ENCODE measurements at regions not wholly inside any gene's neighbourhood (a gene's known extent, or its start where the extent isn't known, plus 50 kb on each side); places are given as distances from the start of the nearest gene placed in this dataset.

GRCh38 chr10:101292194-101293006, 61.6 kb upstream of the BTRC start:
- no peak overlapping the region for H3K14ac ChIP-seq (ENCODE audit: low read length)
- no CpG with 5 or more reads among the region's 65 CpGs for WGBS, 2 donors (ENCODE audit: extremely low coverage in 2 of 2, insufficient read length in 2 of 2, insufficient replicate concordance in 1 of 2)
- no peaks in the 10 kb centered on the region for H3K79me1 ChIP-seq (ENCODE audit: low read depth, low read length)
- no peak for DNase-seq (ENCODE audit: low spot score)
- H2BK120ac ChIP-seq (ENCODE audit: low read depth, low read length) = no peak overlapping the region
- peak overlapping the region; percentile 45 for H2BK5ac ChIP-seq (ENCODE audit: low read length)
- no peaks in the 10 kb centered on the region for H3K9me3 ChIP-seq (replicated peaks in 1 of 2; ENCODE audit: control insufficient read depth in 2 of 2, insufficient read depth in 1 of 2, low read depth in 1 of 2, low read length in 2 of 2)
- H2AFZ ChIP-seq (ENCODE audit: low read length) = peak overlapping the region; percentile 93
- H2BK15ac ChIP-seq (ENCODE audit: low read length) = no peak overlapping the region
- peak overlapping the region; percentile 33 to 72 for H3K4me3 ChIP-seq (ENCODE audit: low read length in 2 of 2)
- no peak overlapping the region for H2BK12ac ChIP-seq (ENCODE audit: low read length)
- H4K8ac ChIP-seq (ENCODE audit: low read depth, low read length) = no peak overlapping the region
- no peak overlapping the region for H2AK5ac ChIP-seq (ENCODE audit: low read depth, low read length)
- H3K4me2 ChIP-seq (ENCODE audit: insufficient read depth, low read length, poor library complexity, severe bottlenecking) = peak overlapping the region; percentile 96
- H4K91ac ChIP-seq (ENCODE audit: low read depth, low read length, poor library complexity) = no peak overlapping the region
- no peaks in the 10 kb centered on the region for H3K36me3 ChIP-seq (replicated peaks in 1 of 2; ENCODE audit: control insufficient read depth in 2 of 2, insufficient read depth in 2 of 2, low read length in 2 of 2)
- no peak overlapping the region for H3K9ac ChIP-seq (ENCODE audit: low read depth, low read length, poor library complexity)
- H3K18ac ChIP-seq (ENCODE audit: low read length) = peak overlapping the region; percentile 11
- no peak overlapping the region for H3K23ac ChIP-seq (ENCODE audit: low read depth, low read length, poor library complexity)
- H3K4me1 ChIP-seq (ENCODE audit: control insufficient read depth in 2 of 2, insufficient read depth in 1 of 2, low read depth in 1 of 2, low read length in 2 of 2) = peaks cover 9 to 23% of the 10 kb centered on the region in 2 donors
- no peak overlapping the region for H3K4ac ChIP-seq (ENCODE audit: low read length)
- no peak overlapping the region for H3K27ac ChIP-seq (replicated peaks; ENCODE audit: low read length)
- H3K27me3 ChIP-seq (ENCODE audit: control insufficient read depth in 3 of 3, insufficient read depth in 3 of 3, low read depth in 1 of 3, low read length in 3 of 3) = peaks cover 15 to 89% (median 62%) of the 10 kb centered on the region in 3 experiments

- Histone ChIP-seq H3K23ac (ENCODE audit: low read depth, low read length, poor library complexity) (no peak overlapping the region), H2BK12ac (ENCODE audit: low read length) (no peak overlapping the region), H4K8ac (ENCODE audit: low read depth, low read length) (no peak overlapping the region), H3K4me3 (ENCODE audit: low read length in 2 of 2) (peak overlapping the region in 1 of 2 donors; percentile 33), H2BK5ac (ENCODE audit: low read length) (no peak overlapping the region), H3K4me2 (ENCODE audit: insufficient read depth, low read length, poor library complexity, severe bottlenecking) (peak overlapping the region; percentile 96), H4K91ac (ENCODE audit: low read depth, low read length, poor library complexity) (no peak overlapping the region), H2AFZ (ENCODE audit: low read length) (peak overlapping the region; percentile 30), H3K18ac (ENCODE audit: low read length) (no peak overlapping the region), H3K4ac (ENCODE audit: low read length) (no peak overlapping the region), H3K27ac (replicated peaks; ENCODE audit: low read length) (no peak overlapping the region), H3K14ac (ENCODE audit: low read length) (no peak overlapping the region), H2BK15ac (ENCODE audit: low read length) (no peak overlapping the region), H3K36me3 (replicated peaks in 1 of 2; ENCODE audit: control insufficient read depth in 2 of 2, insufficient read depth in 2 of 2, low read length in 2 of 2) (no peaks in the 10 kb centered on the region), H3K9me3 (replicated peaks in 1 of 2; ENCODE audit: control insufficient read depth in 2 of 2, insufficient read depth in 1 of 2, low read depth in 1 of 2, low read length in 2 of 2) (no peaks in the 10 kb centered on the region), H3K79me1 (ENCODE audit: low read depth, low read length) (no peaks in the 10 kb centered on the region), H3K27me3 (ENCODE audit: control insufficient read depth in 3 of 3, insufficient read depth in 3 of 3, low read depth in 1 of 3, low read length in 3 of 3) (peaks cover 9 to 88% (median 57%) of the 10 kb centered on the region in 3 experiments), H2BK120ac (ENCODE audit: low read depth, low read length) (no peak overlapping the region), H3K4me1 (ENCODE audit: control insufficient read depth in 2 of 2, insufficient read depth in 1 of 2, low read depth in 1 of 2, low read length in 2 of 2) (peaks cover 9 to 24% of the 10 kb centered on the region in 2 donors), H2AK5ac (ENCODE audit: low read depth, low read length) (no peak overlapping the region), H3K9ac (ENCODE audit: low read depth, low read length, poor library complexity) (no peak overlapping the region)
- DNase-seq (ENCODE audit: low spot score) = no peak
- WGBS, 2 donors (ENCODE audit: extremely low coverage in 2 of 2, insufficient read length in 2 of 2, insufficient replicate concordance in 1 of 2) = no CpG with 5 or more reads among the region's 17 CpGs
Observed at GRCh38 chr10:101293007-101293723, 60.8 kb upstream of the BTRC start.

- Histone ChIP-seq H2BK12ac (ENCODE audit: low read length) (no peak overlapping the region), H2AFZ (ENCODE audit: low read length) (no peak overlapping the region), H3K27ac (replicated peaks; ENCODE audit: low read length) (no peak overlapping the region), H3K4me1 (ENCODE audit: control insufficient read depth in 2 of 2, insufficient read depth in 1 of 2, low read depth in 1 of 2, low read length in 2 of 2) (peaks cover 9 to 24% of the 10 kb centered on the region in 2 donors), H3K9me3 (replicated peaks in 1 of 2; ENCODE audit: control insufficient read depth in 2 of 2, insufficient read depth in 1 of 2, low read depth in 1 of 2, low read length in 2 of 2) (no peaks in the 10 kb centered on the region), H4K91ac (ENCODE audit: low read depth, low read length, poor library complexity) (no peak overlapping the region), H3K79me1 (ENCODE audit: low read depth, low read length) (no peaks in the 10 kb centered on the region), H3K27me3 (ENCODE audit: control insufficient read depth in 3 of 3, insufficient read depth in 3 of 3, low read depth in 1 of 3, low read length in 3 of 3) (peaks cover 9 to 88% (median 51%) of the 10 kb centered on the region in 3 experiments), H3K36me3 (replicated peaks in 1 of 2; ENCODE audit: control insufficient read depth in 2 of 2, insufficient read depth in 2 of 2, low read length in 2 of 2) (no peaks in the 10 kb centered on the region), H2BK5ac (ENCODE audit: low read length) (no peak overlapping the region), H2BK15ac (ENCODE audit: low read length) (no peak overlapping the region), H4K8ac (ENCODE audit: low read depth, low read length) (no peak overlapping the region), H2AK5ac (ENCODE audit: low read depth, low read length) (no peak overlapping the region), H2BK120ac (ENCODE audit: low read depth, low read length) (no peak overlapping the region), H3K9ac (ENCODE audit: low read depth, low read length, poor library complexity) (no peak overlapping the region), H3K23ac (ENCODE audit: low read depth, low read length, poor library complexity) (no peak overlapping the region), H3K14ac (ENCODE audit: low read length) (no peak overlapping the region), H3K4me3 (ENCODE audit: low read length in 2 of 2) (no peak overlapping the region), H3K4ac (ENCODE audit: low read length) (no peak overlapping the region), H3K18ac (ENCODE audit: low read length) (no peak overlapping the region), H3K4me2 (ENCODE audit: insufficient read depth, low read length, poor library complexity, severe bottlenecking) (no peak overlapping the region)
- DNase-seq (ENCODE audit: low spot score) = no peak
- WGBS, 2 donors (ENCODE audit: extremely low coverage in 2 of 2, insufficient read length in 2 of 2, insufficient replicate concordance in 1 of 2) = no CpG with 5 or more reads among the region's 3 CpGs
Observed at GRCh38 chr10:101294109-101294508, 59.9 kb upstream of the BTRC start.

GRCh38 chr10:101295261-101295660, 58.7 kb upstream of the BTRC start:
- Histone ChIP-seq H4K8ac (ENCODE audit: low read depth, low read length) (no peak overlapping the region), H3K27ac (replicated peaks; ENCODE audit: low read length) (no peak overlapping the region), H3K18ac (ENCODE audit: low read length) (no peak overlapping the region), H2BK5ac (ENCODE audit: low read length) (no peak overlapping the region), H3K27me3 (ENCODE audit: control insufficient read depth in 3 of 3, insufficient read depth in 3 of 3, low read depth in 1 of 3, low read length in 3 of 3) (peaks cover 6 to 87% (median 41%) of the 10 kb centered on the region in 3 experiments), H3K9me3 (replicated peaks in 1 of 2; ENCODE audit: control insufficient read depth in 2 of 2, insufficient read depth in 1 of 2, low read depth in 1 of 2, low read length in 2 of 2) (no peaks in the 10 kb centered on the region), H4K91ac (ENCODE audit: low read depth, low read length, poor library complexity) (no peak overlapping the region), H2AFZ (ENCODE audit: low read length) (no peak overlapping the region), H3K4me2 (ENCODE audit: insufficient read depth, low read length, poor library complexity, severe bottlenecking) (no peak overlapping the region), H2BK15ac (ENCODE audit: low read length) (no peak overlapping the region), H3K9ac (ENCODE audit: low read depth, low read length, poor library complexity) (no peak overlapping the region), H3K36me3 (replicated peaks in 1 of 2; ENCODE audit: control insufficient read depth in 2 of 2, insufficient read depth in 2 of 2, low read length in 2 of 2) (no peaks in the 10 kb centered on the region), H3K4me1 (ENCODE audit: control insufficient read depth in 2 of 2, insufficient read depth in 1 of 2, low read depth in 1 of 2, low read length in 2 of 2) (peaks cover 9 to 20% of the 10 kb centered on the region in 2 donors), H2BK12ac (ENCODE audit: low read length) (no peak overlapping the region), H3K79me1 (ENCODE audit: low read depth, low read length) (no peaks in the 10 kb centered on the region), H3K14ac (ENCODE audit: low read length) (no peak overlapping the region), H2AK5ac (ENCODE audit: low read depth, low read length) (no peak overlapping the region), H3K4ac (ENCODE audit: low read length) (no peak overlapping the region), H3K4me3 (ENCODE audit: low read length in 2 of 2) (no peak overlapping the region), H3K23ac (ENCODE audit: low read depth, low read length, poor library complexity) (no peak overlapping the region), H2BK120ac (ENCODE audit: low read depth, low read length) (no peak overlapping the region)
- no peak for DNase-seq (ENCODE audit: low spot score)
- WGBS, 2 donors (ENCODE audit: extremely low coverage in 2 of 2, insufficient read length in 2 of 2, insufficient replicate concordance in 1 of 2) = no CpG with 5 or more reads among the region's 4 CpGs

All from neuronal stem cell (in vitro differentiated cells).